ENCODE measurements at regions not wholly inside any gene's neighbourhood (a gene's known extent, or its start where the extent isn't known, plus 50 kb on each side); places are given as distances from the start of the nearest gene placed in this dataset.

GRCh38 chr5:117590944-117591343 is 1016.3 kb upstream of the SEMA6A start:
- peak; percentile 62 for TF ChIP-seq CTCF (IDR thresholded peaks at IDR 0.05; ENCODE audit: low read length)
- no peak for TF ChIP-seq EZH2 (optimal IDR thresholded peaks at IDR 0.05; ENCODE audit: low read depth, low read length)
